22Rv1 (cell line): ENCODE measurements at regions not wholly inside any gene's neighbourhood (a gene's known extent, or its start where the extent isn't known, plus 50 kb on each side); places are given as distances from the start of the nearest gene placed in this dataset.

ENCODE experiments used
- CTCF ChIP-seq: fragments of 450-650 bp; IDR thresholded peaks from 2 replicates; pipeline ENCODE4 v1.5.1; 2017; ENCODE audit warnings: mild to moderate bottlenecking
- ZFX ChIP-seq: fragments of 450-650 bp; IDR thresholded peaks from 2 replicates; pipeline ENCODE4 v1.6.1; 2017; ENCODE audit warnings: antibody characterized with exemption, borderline replicate concordance

GRCh38 chr2:196520605-196521004, 118.9 kb upstream of the CCDC150 start:
- TF ChIP-seq CTCF: no peak
- no peak for TF ChIP-seq ZFX
